GM23338 (cell line): ENCODE measurements at regions not wholly inside any gene's neighbourhood (a gene's known extent, or its start where the extent isn't known, plus 50 kb on each side); places are given as distances from the start of the nearest gene placed in this dataset.

Source experiments
- ATAC-seq: fragments of 200-7000 bp; cut with Tn5 transposase; 3 replicates; pipeline ENCODE4 v1.9.1; 2020
- DNase-seq: peaks from one replicate; pipeline ENCODE4 v3.0.0-alpha.2; 2015; ENCODE audit warnings: low spot score
- H2AFZ ChIP-seq: fragments of 200-600 bp; sonication (generic); 2 replicates; pipeline ENCODE4 v1.8.0; 2016; ENCODE audit warnings: antibody characterized with exemption, mild to moderate bottlenecking, moderate library complexity
- H3F3A ChIP-seq: fragments of 200-600 bp; sonication (generic); replicated peaks from 2 replicates; pipeline ENCODE4 v1.8.0; 2017; ENCODE audit warnings: antibody characterized with exemption, mixed run types, low read depth
- H3K27ac ChIP-seq: fragments of 200-600 bp; sonication (generic); 2 replicates; pipeline ENCODE4 v1.6.1; 2016; ENCODE audit warnings: low read depth
- H3K27me3 ChIP-seq: fragments of 200-600 bp; sonication (generic); 2 replicates; pipeline ENCODE4 v1.8.0; 2016; ENCODE audit warnings: mild to moderate bottlenecking, mixed run types, moderate library complexity; ENCODE audit not compliant: insufficient read depth
- H3K36me3 ChIP-seq: fragments of 200-600 bp; sonication (generic); 2 replicates; pipeline ENCODE4 v1.8.0; 2016; ENCODE audit warnings: mild to moderate bottlenecking; ENCODE audit not compliant: insufficient read depth
- H3K4me1 ChIP-seq: fragments of 200-600 bp; sonication (generic); 2 replicates; pipeline ENCODE4 v1.8.0; 2016; ENCODE audit warnings: mild to moderate bottlenecking, moderate library complexity; ENCODE audit not compliant: insufficient read depth
- H3K4me2 ChIP-seq: fragments of 200-600 bp; sonication (generic); 2 replicates; pipeline ENCODE4 v1.7.1; 2017; ENCODE audit warnings: mixed run types
- H3K4me3 ChIP-seq: fragments of 200-600 bp; sonication (generic); 2 replicates; pipeline ENCODE4 v1.6.1; 2016; ENCODE audit warnings: mixed run types
- H3K79me2 ChIP-seq: fragments of 200-600 bp; sonication (generic); replicated peaks from 2 replicates; pipeline ENCODE4 v1.8.0; 2017; ENCODE audit warnings: mild to moderate bottlenecking; ENCODE audit not compliant: insufficient read depth
- H3K9me2 ChIP-seq: fragments of 200-600 bp; sonication (generic); 2 replicates; pipeline ENCODE4 v1.8.0; 2017; ENCODE audit not compliant: insufficient read depth
- H4K20me1 ChIP-seq: fragments of 200-600 bp; sonication (generic); replicated peaks from 2 replicates; pipeline ENCODE4 v1.8.0; 2017; ENCODE audit warnings: mild to moderate bottlenecking; ENCODE audit not compliant: insufficient read depth
- H3K27ac Mint-ChIP-seq: 2 replicates; pipeline ENCODE4 v1.8.0; 2020; ENCODE audit warnings: inconsistent platforms, mild to moderate bottlenecking, moderate library complexity, mixed read lengths
- H3K27me3 Mint-ChIP-seq: 3 replicates; pipeline ENCODE4 v1.8.0; 2022; ENCODE audit warnings: low read depth, mild to moderate bottlenecking, moderate library complexity, mixed read lengths, inconsistent platforms; ENCODE audit not compliant: insufficient read depth, poor library complexity
- H3K36me3 Mint-ChIP-seq: 3 replicates; pipeline ENCODE4 v1.8.0; 2021; ENCODE audit warnings: low read depth, mild to moderate bottlenecking, inconsistent platforms, moderate library complexity, mixed read lengths
- H3K4me1 Mint-ChIP-seq: 3 replicates; pipeline ENCODE4 v1.8.0; 2020; ENCODE audit warnings: mild to moderate bottlenecking, inconsistent platforms, mixed read lengths
- H3K4me3 Mint-ChIP-seq: 3 replicates; pipeline ENCODE4 v1.8.0; 2021; ENCODE audit warnings: moderate library complexity, mild to moderate bottlenecking, inconsistent platforms, mixed read lengths
- H3K9me3 Mint-ChIP-seq: 3 replicates; pipeline ENCODE4 v1.8.0; 2020; ENCODE audit warnings: moderate library complexity, mild to moderate bottlenecking, inconsistent platforms, mixed read lengths
- CREB1 ChIP-seq: fragments of 250-450 bp; sonication (Bioruptor Pico); IDR thresholded peaks from 2 replicates; pipeline ENCODE4 v1.5.0; 2020; ENCODE audit warnings: low read depth, mild to moderate bottlenecking, moderate library complexity
- EZH2 ChIP-seq: fragments of 200-600 bp; sonication (generic); IDR thresholded peaks from one replicate; pipeline ENCODE4 v1.8.0; 2017; ENCODE audit warnings: antibody characterized with exemption, mild to moderate bottlenecking, low read depth; ENCODE audit not compliant: unreplicated experiment
- EZH2phosphoT487 ChIP-seq: fragments of 200-600 bp; sonication (generic); IDR thresholded peaks from one replicate; pipeline ENCODE4 v1.8.1; 2018; ENCODE audit warnings: antibody characterized with exemption; ENCODE audit not compliant: unreplicated experiment
- JUNB ChIP-seq: IDR thresholded peaks from one replicate; pipeline ENCODE4 v1.6.1; 2016; ENCODE audit warnings: antibody characterized with exemption; ENCODE audit not compliant: unreplicated experiment
- NANOG ChIP-seq: IDR thresholded peaks from 2 replicates; pipeline ENCODE4 v1.6.1; 2016; ENCODE audit warnings: antibody characterized with exemption, borderline replicate concordance
- POLR2AphosphoS5 ChIP-seq: IDR thresholded peaks from 2 replicates; pipeline ENCODE4 v1.6.1; 2016; ENCODE audit warnings: antibody characterized with exemption, low read depth
- STAT1 ChIP-seq: IDR thresholded peaks from one replicate; pipeline ENCODE4 v1.6.1; 2016; ENCODE audit warnings: antibody characterized with exemption; ENCODE audit not compliant: unreplicated experiment
- ZNF114 ChIP-seq: fragments of 250-450 bp; sonication (Bioruptor Pico); IDR thresholded peaks from 2 replicates; pipeline ENCODE4 v1.5.0; 2020; ENCODE audit warnings: mild to moderate bottlenecking, moderate library complexity
- ZNF331 ChIP-seq: fragments of 250-450 bp; sonication (Bioruptor Pico); IDR thresholded peaks from 2 replicates; pipeline ENCODE4 v1.5.0; 2020; ENCODE audit warnings: low read depth, mild to moderate bottlenecking, moderate library complexity
- ZNF462 ChIP-seq: fragments of 250-450 bp; sonication (Bioruptor Pico); IDR thresholded peaks from 2 replicates; pipeline ENCODE4 v1.5.0; 2020; ENCODE audit warnings: mild to moderate bottlenecking, moderate library complexity
- TF ChIP-seq, protein P1 (sequence below): IDR thresholded peaks from one replicate; pipeline ENCODE4 v1.6.1; 2018; ENCODE audit warnings: antibody characterized with exemption; ENCODE audit not compliant: unreplicated experiment

- TF ChIP-seq, protein P1, sequence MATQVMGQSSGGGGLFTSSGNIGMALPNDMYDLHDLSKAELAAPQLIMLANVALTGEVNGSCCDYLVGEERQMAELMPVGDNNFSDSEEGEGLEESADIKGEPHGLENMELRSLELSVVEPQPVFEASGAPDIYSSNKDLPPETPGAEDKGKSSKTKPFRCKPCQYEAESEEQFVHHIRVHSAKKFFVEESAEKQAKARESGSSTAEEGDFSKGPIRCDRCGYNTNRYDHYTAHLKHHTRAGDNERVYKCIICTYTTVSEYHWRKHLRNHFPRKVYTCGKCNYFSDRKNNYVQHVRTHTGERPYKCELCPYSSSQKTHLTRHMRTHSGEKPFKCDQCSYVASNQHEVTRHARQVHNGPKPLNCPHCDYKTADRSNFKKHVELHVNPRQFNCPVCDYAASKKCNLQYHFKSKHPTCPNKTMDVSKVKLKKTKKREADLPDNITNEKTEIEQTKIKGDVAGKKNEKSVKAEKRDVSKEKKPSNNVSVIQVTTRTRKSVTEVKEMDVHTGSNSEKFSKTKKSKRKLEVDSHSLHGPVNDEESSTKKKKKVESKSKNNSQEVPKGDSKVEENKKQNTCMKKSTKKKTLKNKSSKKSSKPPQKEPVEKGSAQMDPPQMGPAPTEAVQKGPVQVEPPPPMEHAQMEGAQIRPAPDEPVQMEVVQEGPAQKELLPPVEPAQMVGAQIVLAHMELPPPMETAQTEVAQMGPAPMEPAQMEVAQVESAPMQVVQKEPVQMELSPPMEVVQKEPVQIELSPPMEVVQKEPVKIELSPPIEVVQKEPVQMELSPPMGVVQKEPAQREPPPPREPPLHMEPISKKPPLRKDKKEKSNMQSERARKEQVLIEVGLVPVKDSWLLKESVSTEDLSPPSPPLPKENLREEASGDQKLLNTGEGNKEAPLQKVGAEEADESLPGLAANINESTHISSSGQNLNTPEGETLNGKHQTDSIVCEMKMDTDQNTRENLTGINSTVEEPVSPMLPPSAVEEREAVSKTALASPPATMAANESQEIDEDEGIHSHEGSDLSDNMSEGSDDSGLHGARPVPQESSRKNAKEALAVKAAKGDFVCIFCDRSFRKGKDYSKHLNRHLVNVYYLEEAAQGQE = no peak
Measured at GRCh38 chr11:100557830-100558611, 129.1 kb upstream of the ARHGAP42 start (continued).

GRCh38 chr11:100560606-100561005 is 126.5 kb upstream of the ARHGAP42 start:
- Histone ChIP-seq H3K4me1 (peaks cover 14% of the 10 kb centered on the region), H3K9me2 (peaks cover 3% of the 10 kb centered on the region; the same call in 1 of the 2 replicates), H3K36me3 (no peaks in the 10 kb centered on the region), H3K79me2 (no peaks in the 10 kb centered on the region), H3K4me2 (no peak overlapping the region), H3F3A (no peaks in the 10 kb centered on the region), H4K20me1 (no peaks in the 10 kb centered on the region), H3K27ac (no peak overlapping the region), H2AFZ (no peak overlapping the region), H3K4me3 (no peak overlapping the region), H3K27me3 (no peaks in the 10 kb centered on the region)
- DNase-seq = no peak
- H3K4me3 Mint-ChIP-seq = no peak overlapping the region
- no peak for ATAC-seq
- no peak overlapping the region for H3K27ac Mint-ChIP-seq
- H3K4me1 Mint-ChIP-seq = peaks cover 15% of the 10 kb centered on the region
- H3K9me3 Mint-ChIP-seq = no peaks in the 10 kb centered on the region
- no peaks in the 10 kb centered on the region for H3K36me3 Mint-ChIP-seq
- H3K27me3 Mint-ChIP-seq = no peaks in the 10 kb centered on the region
- TF ChIP-seq EZH2phosphoT487 (no peak), CREB1 (CRISPR knock-in tag) (no peak), JUNB (no peak), NANOG (no peak), ZNF462 (CRISPR knock-in tag) (no peak), ZNF114 (no peak), ZNF331 (CRISPR knock-in tag) (no peak), POLR2AphosphoS5 (no peak), EZH2 (no peak), STAT1 (no peak)
- TF ChIP-seq, protein P1 = no peak
